Body of pancreas (tissue), 4 donors: ENCODE measurements at regions not wholly inside any gene's neighbourhood (a gene's known extent, or its start where the extent isn't known, plus 50 kb on each side); places are given as distances from the start of the nearest gene placed in this dataset.

Experiments used
- ATAC-seq: fragments of 150-250 bp; one replicate; pipeline ENCODE4 v1.9.1; 2016
- DNase-seq, 4 donors: peaks; one replicate each; pipeline ENCODE4 v3.0.0-alpha.2; 2019
- H3K27ac ChIP-seq, 4 donors: fragments of 200-600 bp; sonication (generic); 1 replicate in 3 of 4; 2 replicates in 1 of 4; pipeline versions ENCODE4 v1.5.1 to v1.6.1; 2016 to 2019; ENCODE audit warnings: mild to moderate bottlenecking in 1 of 4, mixed read lengths in 1 of 4, moderate library complexity in 1 of 4
- H3K27me3 ChIP-seq, 2 donors: fragments of 200-600 bp; sonication (generic); one replicate each; pipeline ENCODE4 v1.6.0; 2016; ENCODE audit warnings: mild to moderate bottlenecking in 1 of 2
- H3K36me3 ChIP-seq, 2 donors: fragments of 200-600 bp; sonication (generic); replicated peaks in 1 of 2; 2 replicates each; pipeline ENCODE4 v1.5.1; 2016; ENCODE audit warnings: low read depth in 2 of 2; ENCODE audit not compliant: insufficient read depth in 1 of 2
- H3K4me1 ChIP-seq: fragments of 200-600 bp; sonication (generic); one replicate; pipeline ENCODE4 v1.6.0; 2016
- H3K4me3 ChIP-seq, 2 donors: fragments of 200-600 bp; sonication (generic); 1 replicate in 1 of 2; 2 replicates in 1 of 2; pipeline ENCODE4 v1.5.1; 2016 to 2019
- H3K9me3 ChIP-seq, 3 donors: fragments of 200-600 bp; sonication (generic); 1 replicate in 2 of 3; 2 replicates in 1 of 3; pipeline ENCODE4 v1.5.1; 2016
- POLR2A ChIP-seq, 3 donors: fragments of 450-650 bp; IDR thresholded peaks; one replicate each; pipeline ENCODE4 v1.6.1; 2016; ENCODE audit warnings: antibody characterized with exemption in 3 of 3, mild to moderate bottlenecking in 2 of 3
- WGBS, 2 donors: methylation state at CpG; one replicate each; pipeline ENCODE4 v1.1.5; 2017; 5-methylcytosine and 5-hydroxymethylcytosine counted together
- intact Hi-C: fragments of 100-400 bp; cut with DNase I; formaldehyde crosslinking; loops from one replicate; pipeline ENCODE4 v1.15.1; 2023
- TF ChIP-seq, protein P1 (sequence below), 7 experiments: fragments of 450-650 bp in 4 of 7; fragments of 200-600 bp in 3 of 7; sonication (generic) in 3 of 7; IDR thresholded peaks; one replicate each; pipeline ENCODE4 v1.5.1; 2016 to 2019; ENCODE audit warnings: antibody characterized with exemption in 7 of 7

DNA sequence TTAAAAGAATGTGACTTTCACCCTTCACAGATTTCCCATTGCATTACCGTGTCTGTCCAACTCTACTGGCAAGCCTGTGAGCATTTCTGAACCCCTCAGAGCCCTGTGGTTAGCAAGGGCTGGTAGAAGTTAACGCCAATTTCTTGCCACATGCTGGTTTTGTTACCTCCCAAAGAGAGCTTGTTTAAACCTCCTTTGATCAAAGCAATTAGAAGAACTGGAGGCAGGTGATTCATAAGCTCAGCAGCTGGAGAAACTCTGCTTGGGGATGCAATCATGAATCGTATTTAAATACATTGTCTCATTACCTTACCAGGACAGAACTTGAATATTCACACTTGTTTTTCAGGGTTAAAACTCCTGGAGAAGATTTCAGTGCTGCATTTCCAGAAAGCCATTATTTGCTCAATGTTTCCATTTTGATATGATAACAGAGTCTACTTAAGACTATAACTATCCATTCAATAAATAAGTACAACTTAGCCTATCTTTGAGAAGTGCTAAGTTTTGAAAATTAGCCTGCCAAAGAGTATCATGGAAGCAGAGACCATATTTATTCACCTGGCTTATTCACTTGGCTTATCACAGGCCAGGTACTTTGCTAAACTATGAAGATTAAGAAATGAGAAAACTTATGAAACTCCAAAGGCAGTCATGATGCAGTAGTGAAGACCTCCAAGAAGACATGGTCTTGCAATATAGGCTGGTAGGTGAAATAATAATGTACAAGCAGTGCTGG, 292.8 kb downstream of the INSIG2 start:
- peak overlapping the region in 1 of 4 donors; percentile 2 for H3K27ac ChIP-seq
- WGBS, 2 donors, result 22 to 29% methylated on average over 3 of the region's 3 CpGs

DNA sequence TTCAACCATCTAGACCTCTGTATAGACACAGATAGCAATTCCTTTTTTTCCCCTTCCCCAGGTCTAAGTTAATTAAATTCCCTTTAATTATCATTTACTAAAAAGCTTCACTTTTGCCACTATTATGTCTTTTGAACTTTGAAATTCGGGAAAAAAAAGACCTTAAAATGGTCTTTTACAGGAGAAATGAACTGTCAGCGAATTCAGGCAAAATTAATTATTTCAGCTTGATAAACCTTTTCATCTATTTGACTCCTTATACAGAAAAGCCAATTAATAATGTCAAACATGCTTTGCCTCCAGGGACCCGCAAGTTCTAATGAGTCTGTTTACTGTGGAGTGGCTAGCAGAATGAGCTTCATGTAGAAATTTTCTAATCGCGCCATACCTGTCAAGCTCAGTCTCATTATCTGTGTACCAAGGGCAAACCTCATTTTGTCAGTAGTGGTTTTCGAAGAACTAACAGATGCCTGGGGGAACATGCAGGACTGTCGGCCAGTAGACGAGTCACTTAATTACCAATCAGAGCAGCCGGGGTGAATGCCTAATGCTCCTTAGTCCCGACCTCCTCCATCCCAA, 287.7 kb downstream of the INSIG2 start:
- no peak overlapping the region for H3K27ac ChIP-seq
- 59 to 74% methylated on average over 10 of the region's 10 CpGs for WGBS, 2 donors
- peaks cover 22% of the 10 kb centered on the region for H3K4me1 ChIP-seq
- H3K9me3 ChIP-seq, result no peaks in the 10 kb centered on the region
- no peaks in the 10 kb centered on the region for H3K27me3 ChIP-seq
- intact Hi-C loops, result no loop called here
- H3K4me3 ChIP-seq, result no peak overlapping the region
- TF ChIP-seq, protein P1, sequence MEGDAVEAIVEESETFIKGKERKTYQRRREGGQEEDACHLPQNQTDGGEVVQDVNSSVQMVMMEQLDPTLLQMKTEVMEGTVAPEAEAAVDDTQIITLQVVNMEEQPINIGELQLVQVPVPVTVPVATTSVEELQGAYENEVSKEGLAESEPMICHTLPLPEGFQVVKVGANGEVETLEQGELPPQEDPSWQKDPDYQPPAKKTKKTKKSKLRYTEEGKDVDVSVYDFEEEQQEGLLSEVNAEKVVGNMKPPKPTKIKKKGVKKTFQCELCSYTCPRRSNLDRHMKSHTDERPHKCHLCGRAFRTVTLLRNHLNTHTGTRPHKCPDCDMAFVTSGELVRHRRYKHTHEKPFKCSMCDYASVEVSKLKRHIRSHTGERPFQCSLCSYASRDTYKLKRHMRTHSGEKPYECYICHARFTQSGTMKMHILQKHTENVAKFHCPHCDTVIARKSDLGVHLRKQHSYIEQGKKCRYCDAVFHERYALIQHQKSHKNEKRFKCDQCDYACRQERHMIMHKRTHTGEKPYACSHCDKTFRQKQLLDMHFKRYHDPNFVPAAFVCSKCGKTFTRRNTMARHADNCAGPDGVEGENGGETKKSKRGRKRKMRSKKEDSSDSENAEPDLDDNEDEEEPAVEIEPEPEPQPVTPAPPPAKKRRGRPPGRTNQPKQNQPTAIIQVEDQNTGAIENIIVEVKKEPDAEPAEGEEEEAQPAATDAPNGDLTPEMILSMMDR (IDR thresholded peaks at IDR 0.05), result no peak
- no peak for TF ChIP-seq POLR2A (IDR thresholded peaks at IDR 0.05)
- ATAC-seq (no peak), DNase-seq (no peak)
- no peaks in the 10 kb centered on the region for H3K36me3 ChIP-seq

More for the DNA sequence above, 292.8 kb downstream of the INSIG2 start:
- intact Hi-C loops, result no loop called here
- no peak for DNase-seq
- TF ChIP-seq POLR2A (IDR thresholded peaks at IDR 0.05), result no peak
- TF ChIP-seq, protein P1 (IDR thresholded peaks at IDR 0.05), result no peak
- no peak for ATAC-seq
- H3K27me3 ChIP-seq, result no peaks in the 10 kb centered on the region
- H3K9me3 ChIP-seq, result no peaks in the 10 kb centered on the region
- H3K4me3 ChIP-seq, result no peak overlapping the region
- no peaks in the 10 kb centered on the region for H3K36me3 ChIP-seq
- peaks cover 31% of the 10 kb centered on the region for H3K4me1 ChIP-seq

DNA sequence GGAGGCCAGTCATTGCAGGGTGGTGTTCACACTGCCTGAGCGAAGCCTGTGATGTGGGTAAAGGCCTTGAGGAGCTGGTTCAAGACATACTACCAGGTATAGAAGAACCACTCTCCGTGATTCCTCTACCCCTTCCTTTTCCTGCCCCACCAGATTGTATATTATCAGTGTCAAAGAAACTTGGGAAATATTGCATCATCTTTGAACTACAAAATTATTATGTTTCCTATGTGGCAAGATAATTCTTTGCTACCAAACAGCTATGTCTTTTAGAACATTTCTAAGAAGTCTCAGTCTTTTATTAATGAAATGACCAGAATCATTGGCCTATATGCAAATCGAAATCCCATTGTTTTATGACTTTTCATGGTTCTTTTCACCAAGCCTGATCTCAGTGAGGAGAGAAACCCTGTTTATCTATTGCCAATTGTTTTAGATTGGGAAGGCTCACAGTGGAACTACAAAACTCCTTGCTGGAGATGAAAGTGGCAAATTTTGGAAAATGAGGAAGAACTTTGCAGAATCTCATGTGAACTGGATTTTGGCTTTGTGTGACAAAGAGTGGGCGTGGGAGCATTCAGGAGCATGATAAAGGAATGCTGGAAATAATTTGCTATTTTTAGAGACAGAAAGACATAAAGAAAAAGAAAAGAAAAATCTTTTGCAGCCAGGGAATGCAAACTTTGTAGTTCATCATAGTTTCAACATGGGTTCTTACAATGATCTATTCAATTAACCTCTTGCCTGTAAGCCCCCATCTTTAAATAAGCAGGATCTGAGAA, 286.9 kb downstream of the INSIG2 start:
- WGBS, 2 donors, result 79 to 83% methylated on average over 4 of the region's 4 CpGs

DNA sequence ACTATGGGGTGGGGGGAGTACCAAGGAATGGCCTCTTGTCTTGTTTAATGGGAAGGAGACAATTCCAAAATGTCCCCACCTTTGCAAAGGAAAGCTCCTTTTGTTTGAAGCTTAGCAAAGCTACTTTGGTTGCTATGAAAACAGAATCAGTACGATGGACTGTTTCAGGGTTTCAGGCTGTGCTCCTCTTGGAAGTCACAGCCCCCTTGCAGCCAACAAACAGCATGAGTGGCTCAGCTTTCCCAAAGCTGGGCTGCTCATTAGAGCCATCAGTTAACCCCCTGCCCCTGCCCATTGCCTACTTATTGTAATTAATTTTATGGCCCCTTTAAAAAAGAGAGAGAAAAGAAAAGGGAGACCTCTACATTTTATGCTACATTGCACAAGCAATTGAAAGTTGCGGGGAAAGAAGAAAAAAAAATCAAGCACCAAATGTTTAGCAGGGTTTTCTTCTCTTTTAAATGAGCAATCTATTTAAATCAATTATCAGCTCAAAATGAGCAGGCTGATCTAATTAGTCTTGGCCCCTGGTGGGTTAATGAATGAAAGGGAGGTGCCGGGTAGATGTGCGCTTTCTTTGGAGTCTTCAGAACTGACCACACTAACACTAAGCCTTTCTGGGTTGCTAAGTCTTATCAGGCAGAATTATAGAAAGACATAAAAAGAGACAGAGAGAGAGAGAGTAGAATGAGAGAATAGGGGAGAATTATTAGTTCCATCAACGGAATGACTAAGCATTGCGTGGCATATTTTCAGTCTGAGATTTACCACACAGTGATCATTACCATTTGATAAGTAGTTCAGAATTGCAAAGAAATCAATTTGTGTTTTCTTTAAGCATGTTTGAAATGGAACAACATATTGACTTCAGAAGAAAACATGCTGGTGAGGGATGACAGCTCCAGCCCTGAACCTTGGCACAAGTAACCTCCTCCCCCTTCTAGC, 284.9 kb downstream of the INSIG2 start:
- no peaks in the 10 kb centered on the region for H3K36me3 ChIP-seq
- H3K4me1 ChIP-seq, result peaks cover 11% of the 10 kb centered on the region
- H3K27me3 ChIP-seq, result no peaks in the 10 kb centered on the region
- WGBS, 2 donors, result 80 to 93% methylated on average over 6 of the region's 6 CpGs
- no peak for TF ChIP-seq POLR2A (IDR thresholded peaks at IDR 0.05)
- TF ChIP-seq, protein P1 (IDR thresholded peaks at IDR 0.05), result no peak
- intact Hi-C loops, result loop anchor here (5.0 kb wide), 1 partner anchor 484 kb away; no protein-coding TSS in a partner anchor
- no peaks in the 10 kb centered on the region for H3K9me3 ChIP-seq
- no peak for ATAC-seq
- DNase-seq, result no peak
- no peak overlapping the region for H3K4me3 ChIP-seq
- no peak overlapping the region for H3K27ac ChIP-seq

More for the DNA sequence above, 286.9 kb downstream of the INSIG2 start:
- DNase-seq (no peak), ATAC-seq (no peak)
- no peaks in the 10 kb centered on the region for H3K36me3 ChIP-seq
- no peaks in the 10 kb centered on the region for H3K9me3 ChIP-seq
- H3K27ac ChIP-seq, result no peak overlapping the region
- H3K4me3 ChIP-seq, result no peak overlapping the region
- no peaks in the 10 kb centered on the region for H3K27me3 ChIP-seq
- TF ChIP-seq, protein P1 (IDR thresholded peaks at IDR 0.05), result no peak
- TF ChIP-seq POLR2A (IDR thresholded peaks at IDR 0.05), result no peak
- intact Hi-C loops, result loop anchor here (5.0 kb wide), 1 partner anchor 482 kb away; no protein-coding TSS in a partner anchor
- peaks cover 14% of the 10 kb centered on the region for H3K4me1 ChIP-seq
